Left lung (tissue), 4 donors: ENCODE measurements at regions not wholly inside any gene's neighbourhood (a gene's known extent, or its start where the extent isn't known, plus 50 kb on each side); places are given as distances from the start of the nearest gene placed in this dataset.

Source experiments
- ATAC-seq: fragments of 200-7000 bp; cut with Tn5 transposase; one replicate; pipeline ENCODE4 v1.9.1; 2020; ENCODE audit warnings: moderate library complexity
- DNase-seq, 4 donors: peaks; one replicate each; pipeline ENCODE4 v3.0.0-alpha.2; 2013 to 2020
- H3K27ac ChIP-seq, 2 donors: fragments of 200-600 bp; sonication (generic) in 1 of 2; one replicate each; pipeline versions ENCODE4 v1.5.0 to v1.8.0; 2020 to 2021
- H3K27me3 ChIP-seq, 2 donors: fragments of 200-600 bp; sonication (generic) in 1 of 2; one replicate each; pipeline versions ENCODE4 v1.5.0 to v1.8.0; 2020 to 2021
- H3K36me3 ChIP-seq, 2 donors: fragments of 200-600 bp; sonication (generic) in 1 of 2; one replicate each; pipeline versions ENCODE4 v1.5.0 to v1.8.0; 2020 to 2021
- H3K4me1 ChIP-seq, 2 donors: fragments of 200-600 bp; one replicate each; pipeline ENCODE4 v1.8.0; 2021
- H3K4me3 ChIP-seq, 2 donors: fragments of 200-600 bp; sonication (generic) in 1 of 2; one replicate each; pipeline versions ENCODE4 v1.5.0 to v1.8.0; 2020 to 2021; ENCODE audit warnings: mild to moderate bottlenecking in 1 of 2
- H3K9me3 ChIP-seq, 2 donors: fragments of 200-600 bp; sonication (generic) in 1 of 2; one replicate each; pipeline versions ENCODE4 v1.5.0 to v1.8.0; 2020 to 2021
- intact Hi-C, 2 donors: fragments of 100-400 bp; cut with DNase I; formaldehyde crosslinking; loops; one replicate each; pipeline versions ENCODE4 v1.11.2 to v1.14.2; 2022
- TF ChIP-seq, protein P1 (sequence below), 2 donors: fragments of 200-600 bp; sonication (generic) in 1 of 2; IDR thresholded peaks; one replicate each; pipeline versions ENCODE4 v1.5.0 to v1.8.0; 2021; ENCODE audit warnings: antibody characterized with exemption in 2 of 2
- donor health status: DM: no; HTN: yes; CAD: no.
- donor health status: DM: no; HTN: no; CAD: no.

GRCh38 chr2:56464613-56465012 lies 280.8 kb downstream of the CCDC85A start:
- Histone ChIP-seq H3K27me3 (no peaks in the 10 kb centered on the region), H3K36me3 (no peaks in the 10 kb centered on the region), H3K4me1 (no peaks in the 10 kb centered on the region), H3K4me3 (no peak overlapping the region), H3K9me3 (peaks cover 0 to 18% of the 10 kb centered on the region in 2 donors), H3K27ac (no peak overlapping the region)
- DNase-seq (no peak), ATAC-seq (no peak)
- intact Hi-C loops, result no loop called here
- TF ChIP-seq, protein P1, sequence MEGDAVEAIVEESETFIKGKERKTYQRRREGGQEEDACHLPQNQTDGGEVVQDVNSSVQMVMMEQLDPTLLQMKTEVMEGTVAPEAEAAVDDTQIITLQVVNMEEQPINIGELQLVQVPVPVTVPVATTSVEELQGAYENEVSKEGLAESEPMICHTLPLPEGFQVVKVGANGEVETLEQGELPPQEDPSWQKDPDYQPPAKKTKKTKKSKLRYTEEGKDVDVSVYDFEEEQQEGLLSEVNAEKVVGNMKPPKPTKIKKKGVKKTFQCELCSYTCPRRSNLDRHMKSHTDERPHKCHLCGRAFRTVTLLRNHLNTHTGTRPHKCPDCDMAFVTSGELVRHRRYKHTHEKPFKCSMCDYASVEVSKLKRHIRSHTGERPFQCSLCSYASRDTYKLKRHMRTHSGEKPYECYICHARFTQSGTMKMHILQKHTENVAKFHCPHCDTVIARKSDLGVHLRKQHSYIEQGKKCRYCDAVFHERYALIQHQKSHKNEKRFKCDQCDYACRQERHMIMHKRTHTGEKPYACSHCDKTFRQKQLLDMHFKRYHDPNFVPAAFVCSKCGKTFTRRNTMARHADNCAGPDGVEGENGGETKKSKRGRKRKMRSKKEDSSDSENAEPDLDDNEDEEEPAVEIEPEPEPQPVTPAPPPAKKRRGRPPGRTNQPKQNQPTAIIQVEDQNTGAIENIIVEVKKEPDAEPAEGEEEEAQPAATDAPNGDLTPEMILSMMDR (IDR thresholded peaks at IDR 0.05), result no peak

- Histone ChIP-seq H3K27me3 (no peaks in the 10 kb centered on the region), H3K4me3 (no peak overlapping the region), H3K9me3 (peaks cover 0 to 18% of the 10 kb centered on the region in 2 donors), H3K27ac (no peak overlapping the region), H3K4me1 (no peaks in the 10 kb centered on the region), H3K36me3 (no peaks in the 10 kb centered on the region)
- ATAC-seq (no peak), DNase-seq (no peak)
- intact Hi-C loops, result no loop called here
- TF ChIP-seq, protein P1 (IDR thresholded peaks at IDR 0.05), result no peak
These were observed 281.7 kb downstream of the CCDC85A start for GRCh38 chr2:56465491-56465890.

DNA sequence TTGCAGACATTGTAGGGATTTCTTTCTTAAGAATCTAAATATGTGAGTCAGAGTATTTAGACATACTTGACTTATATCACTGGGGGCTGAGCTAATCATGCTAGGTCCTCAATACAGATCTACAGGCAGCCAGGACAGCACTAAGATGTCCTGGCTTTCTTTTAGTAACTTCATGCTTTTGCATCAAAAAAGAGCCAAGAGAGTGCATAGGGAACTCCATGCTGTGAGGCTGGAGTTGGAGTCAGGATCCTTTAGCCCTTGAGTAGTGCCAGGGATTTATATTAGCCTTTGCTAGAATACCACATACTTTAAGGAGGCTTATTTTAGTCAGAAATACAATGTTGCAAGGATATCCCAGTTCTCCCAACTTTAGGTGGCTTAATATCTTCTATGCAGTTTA lies 289.7 kb downstream of the CCDC85A start:
- H3K4me3 ChIP-seq, result no peak overlapping the region
- ATAC-seq (no peak), DNase-seq (no peak)
- H3K36me3 ChIP-seq, result no peaks in the 10 kb centered on the region
- H3K4me1 ChIP-seq, result no peaks in the 10 kb centered on the region
- no peaks in the 10 kb centered on the region for H3K27me3 ChIP-seq
- intact Hi-C loops, result no loop called here
- TF ChIP-seq, protein P1 (IDR thresholded peaks at IDR 0.05), result no peak
- H3K27ac ChIP-seq, result no peak overlapping the region
- H3K9me3 ChIP-seq, result no peaks in the 10 kb centered on the region

- H3K9me3 ChIP-seq, result no peaks in the 10 kb centered on the region
- TF ChIP-seq, protein P1 (IDR thresholded peaks at IDR 0.05), result no peak
- H3K27ac ChIP-seq, result no peak overlapping the region
- no peaks in the 10 kb centered on the region for H3K27me3 ChIP-seq
- no peak for DNase-seq
- intact Hi-C loops, result no loop called here
- H3K36me3 ChIP-seq, result no peaks in the 10 kb centered on the region
- peak; percentile 80 for ATAC-seq
- H3K4me3 ChIP-seq, result no peak overlapping the region
- no peaks in the 10 kb centered on the region for H3K4me1 ChIP-seq
These were observed 290.8 kb downstream of the CCDC85A start for GRCh38 chr2:56474412-56475158.

- Histone ChIP-seq H3K9me3 (no peaks in the 10 kb centered on the region), H3K27me3 (no peaks in the 10 kb centered on the region), H3K4me3 (no peak overlapping the region), H3K27ac (no peak overlapping the region), H3K4me1 (no peaks in the 10 kb centered on the region), H3K36me3 (no peaks in the 10 kb centered on the region)
- DNase-seq (no peak), ATAC-seq (no peak)
- TF ChIP-seq, protein P1 (IDR thresholded peaks at IDR 0.05), result no peak
- intact Hi-C loops, result no loop called here
These were observed 291.4 kb downstream of the CCDC85A start for GRCh38 chr2:56475191-56475590.
